HG03097 (cell line): ENCODE measurements at regions not wholly inside any gene's neighbourhood (a gene's known extent, or its start where the extent isn't known, plus 50 kb on each side); places are given as distances from the start of the nearest gene placed in this dataset.

Experiments
- ATAC-seq: cut with Tn5 transposase; IDR thresholded peaks from one replicate; pipeline ENCODE4 v1.9.1; 2021; ENCODE audit not compliant: unreplicated experiment, low FRiP score

DNA sequence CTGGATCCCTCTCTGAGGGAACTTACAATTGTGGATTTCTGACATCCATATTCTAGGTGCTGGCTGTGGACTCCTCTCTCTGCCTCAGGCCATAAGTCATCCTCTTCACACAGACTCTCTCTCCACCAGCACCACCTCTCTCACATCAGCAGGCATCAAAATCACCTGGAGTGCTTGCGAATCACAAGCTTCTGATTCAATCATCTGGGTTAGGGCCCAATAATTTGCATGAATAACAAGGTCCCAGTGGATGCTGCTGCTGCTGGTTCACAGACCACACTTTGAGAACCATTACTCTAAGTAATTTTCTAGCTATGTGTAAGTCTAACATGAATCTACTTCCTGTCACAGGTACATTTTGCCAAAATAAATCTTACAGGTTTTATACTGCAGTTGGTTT, 214.9 kb downstream of the DSEL start:
- ATAC-seq: no peak

- no peak for ATAC-seq
These were observed 216.0 kb downstream of the DSEL start for GRCh38 chr18:67300498-67300897.

GRCh38 chr18:67292814-67293213, 223.7 kb downstream of the DSEL start:
- ATAC-seq: no peak

GRCh38 chr18:67290421-67290820, 226.1 kb downstream of the DSEL start:
- ATAC-seq: no peak

- ATAC-seq: no peak
These were observed 230.9 kb downstream of the DSEL start for GRCh38 chr18:67285583-67285982.

GRCh38 chr18:67282796-67283195, 233.7 kb downstream of the DSEL start:
- ATAC-seq: no peak

- ATAC-seq: no peak
These were observed 234.8 kb downstream of the DSEL start for GRCh38 chr18:67281746-67282145.

DNA sequence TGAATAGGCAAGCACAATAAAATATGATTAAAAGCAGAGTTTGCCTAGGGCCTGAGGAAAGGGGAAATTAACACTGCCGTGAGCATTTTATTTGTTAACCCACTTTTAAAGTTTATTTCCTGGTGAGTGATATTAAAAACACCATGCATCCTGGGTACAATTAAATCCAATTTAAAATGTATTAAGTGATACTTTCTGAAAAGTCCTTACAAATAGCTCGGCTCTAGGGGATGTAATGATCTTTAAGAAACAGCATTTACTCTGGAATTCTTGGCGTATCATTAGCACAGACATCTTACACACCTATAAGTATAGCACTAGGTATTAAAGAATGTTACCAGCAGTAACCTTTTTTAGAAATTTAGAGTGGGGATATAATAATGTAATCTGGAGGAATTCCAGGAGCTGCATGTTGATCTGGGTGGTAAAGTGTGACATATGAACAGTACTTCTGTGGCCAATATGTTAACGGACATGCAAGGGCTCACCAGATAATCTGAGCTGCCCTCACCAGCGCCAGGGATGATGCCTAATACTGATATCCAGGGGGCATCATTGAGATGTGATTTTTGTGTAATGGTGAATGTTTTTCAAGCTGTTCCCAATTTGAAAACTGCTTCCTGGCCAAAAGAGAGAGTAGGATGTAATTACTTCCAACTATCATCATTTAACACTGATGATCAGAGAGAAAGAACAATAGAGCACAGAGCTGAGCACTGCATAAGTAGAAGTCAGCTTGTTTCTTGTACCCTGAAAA, 235.9 kb downstream of the DSEL start:
- ATAC-seq: no peak

DNA sequence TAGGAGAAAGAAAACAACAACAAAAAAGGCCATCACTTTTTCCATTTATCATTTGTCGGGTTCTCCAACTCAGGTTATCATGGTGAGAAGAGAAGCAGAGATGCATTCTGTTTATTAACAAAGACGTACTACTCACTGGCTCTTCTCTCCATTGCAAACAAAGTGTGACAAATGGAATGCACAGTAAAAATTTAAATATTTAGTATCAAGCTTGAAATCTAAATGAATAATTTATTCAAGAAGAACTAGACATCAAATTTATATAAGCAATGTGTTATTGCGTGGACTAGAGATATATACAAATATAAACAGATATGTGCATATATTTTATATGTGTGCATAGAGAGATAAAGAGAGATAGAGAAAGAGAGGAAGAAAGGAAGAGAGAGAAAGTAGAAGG, 236.5 kb downstream of the DSEL start:
- no peak for ATAC-seq

- ATAC-seq: no peak
These were observed 237.5 kb downstream of the DSEL start for GRCh38 chr18:67278984-67279383.

- ATAC-seq: no peak
These were observed 239.9 kb downstream of the DSEL start for GRCh38 chr18:67276638-67277037.

- no peak for ATAC-seq
These were observed 243.2 kb downstream of the DSEL start for GRCh38 chr18:67273288-67273687.

DNA sequence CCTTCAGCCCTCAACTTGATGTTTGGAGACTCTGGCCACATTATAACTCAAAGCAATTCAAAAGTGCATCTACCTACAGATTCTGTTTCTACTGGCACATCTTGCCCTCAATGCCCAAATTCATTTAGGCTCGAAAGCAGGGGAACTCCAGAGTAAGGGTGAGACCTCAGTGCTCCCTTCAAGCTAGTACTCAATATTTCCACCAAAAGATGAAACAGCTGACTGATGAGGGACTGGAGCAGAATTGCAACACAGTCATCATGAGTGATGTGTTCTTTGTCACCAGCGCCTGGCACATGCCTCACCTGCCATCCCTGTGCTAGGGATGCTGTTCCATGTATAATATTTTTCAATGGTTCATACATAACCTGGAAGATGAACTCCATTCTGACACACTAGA, 247.3 kb downstream of the DSEL start:
- ATAC-seq: no peak

DNA sequence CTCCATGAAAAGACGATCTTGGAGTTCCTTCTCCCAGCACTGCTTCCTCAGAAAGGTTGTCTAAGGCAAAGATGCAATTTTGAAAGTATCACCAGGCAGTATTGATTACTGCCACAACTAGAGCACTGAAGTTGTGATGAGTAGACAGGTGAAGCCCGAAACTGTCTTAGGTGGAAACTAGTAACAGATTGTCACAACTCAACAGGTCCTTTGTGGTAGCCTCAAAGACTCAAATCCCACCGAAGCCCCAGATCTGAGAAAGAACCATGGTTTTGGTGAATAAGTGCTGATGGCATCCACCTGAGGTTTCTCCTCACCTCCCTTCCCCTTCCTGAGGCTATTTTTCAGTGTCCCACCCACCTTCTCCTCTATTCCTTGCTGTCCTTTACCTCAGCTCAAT, 248.0 kb downstream of the DSEL start:
- ATAC-seq: no peak

- ATAC-seq: no peak
These were observed 250.0 kb downstream of the DSEL start for GRCh38 chr18:67266246-67267237.

GRCh38 chr18:67265464-67266245, 250.9 kb downstream of the DSEL start:
- ATAC-seq: no peak

DNA sequence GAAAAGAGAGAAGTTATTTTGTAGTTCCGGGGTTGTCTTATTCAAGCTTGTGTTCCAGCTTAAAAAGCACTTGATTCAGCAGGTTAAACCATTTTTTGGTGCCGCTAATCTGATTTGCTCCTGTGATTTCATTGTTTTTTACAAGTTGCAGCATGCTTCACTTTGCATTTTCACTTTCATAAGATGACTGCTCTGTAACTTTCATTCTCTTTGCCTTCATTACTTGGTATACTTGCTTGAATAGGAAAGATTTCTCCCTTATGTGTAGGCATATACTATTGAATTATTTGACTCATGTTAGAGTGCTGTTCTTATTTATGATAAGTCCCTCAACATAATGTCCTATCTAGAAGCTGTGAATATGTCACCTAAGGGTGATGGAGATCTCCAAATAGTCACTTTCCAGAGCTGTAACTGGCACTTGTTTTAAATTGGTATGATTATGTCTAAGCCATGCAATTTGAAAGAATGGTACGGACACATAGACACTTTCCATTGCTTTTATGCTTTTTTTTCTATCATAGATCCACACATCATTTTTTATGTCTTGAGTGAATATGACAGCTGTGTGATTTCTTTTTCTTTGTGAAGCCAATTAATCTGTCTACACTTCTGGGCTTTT, 254.5 kb downstream of the DSEL start:
- no peak for ATAC-seq

GRCh38 chr18:67260841-67261240, 255.7 kb downstream of the DSEL start:
- ATAC-seq: no peak

DNA sequence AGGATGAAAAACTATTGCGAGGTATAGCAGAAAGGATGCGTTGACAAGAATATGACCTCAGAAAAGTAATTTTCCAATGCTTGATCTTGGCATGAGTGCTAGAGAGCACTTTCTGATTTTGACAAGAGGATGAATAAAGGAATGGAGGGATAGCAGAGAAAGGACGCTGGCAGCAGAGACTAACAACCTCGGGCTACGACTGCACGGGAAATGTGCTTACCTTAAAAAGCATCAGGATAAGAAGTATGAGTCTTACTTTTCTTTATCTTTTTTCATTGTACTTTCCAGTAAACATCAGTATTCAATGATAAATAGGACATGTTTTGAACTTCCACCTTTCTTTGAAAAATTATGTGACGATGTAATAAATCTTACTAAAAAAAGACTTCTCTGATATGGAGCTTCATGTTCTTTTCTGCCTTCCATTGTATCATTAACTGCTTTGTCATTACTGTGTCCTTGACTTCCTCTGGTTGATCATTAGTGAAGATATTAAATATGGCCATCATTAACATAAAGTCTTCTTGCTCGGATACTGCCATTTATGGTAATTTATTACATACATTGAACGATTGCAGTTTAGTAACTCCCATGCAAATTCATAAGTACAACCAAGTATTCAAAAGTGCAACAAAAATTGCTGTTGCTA, 265.6 kb downstream of the DSEL start:
- ATAC-seq: no peak
